Kidney glomerular epithelial cell (primary cell): ENCODE measurements at regions not wholly inside any gene's neighbourhood (a gene's known extent, or its start where the extent isn't known, plus 50 kb on each side); places are given as distances from the start of the nearest gene placed in this dataset.

Experiments used
- DNase-seq: peaks from one replicate; lab custom pipeline; 2025; lab: John Stamatoyannopoulos, UW

DNA sequence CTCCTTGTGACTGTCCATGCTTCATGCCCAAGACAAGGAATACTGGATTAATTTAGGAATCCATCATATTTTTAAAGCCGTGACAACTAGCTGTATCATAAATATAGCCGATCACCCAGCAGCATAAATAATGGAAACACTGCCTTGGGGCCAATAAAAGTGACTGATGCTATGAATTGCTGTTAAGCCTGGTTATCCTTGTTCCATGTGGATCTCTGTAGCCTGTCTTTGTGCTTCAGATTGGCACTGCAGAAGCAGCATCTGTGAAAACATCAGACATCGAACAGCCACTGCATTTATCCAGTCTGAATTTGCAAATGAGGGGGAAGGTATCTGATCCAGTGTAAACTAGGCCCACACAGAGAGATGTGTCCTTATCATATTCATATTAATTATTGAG lies 1181.8 kb downstream of the SORCS1 start:
- DNase-seq, result no peak

GRCh38 chr10:105981679-105982078 lies 1182.8 kb downstream of the SORCS1 start:
- DNase-seq, result no peak

DNA sequence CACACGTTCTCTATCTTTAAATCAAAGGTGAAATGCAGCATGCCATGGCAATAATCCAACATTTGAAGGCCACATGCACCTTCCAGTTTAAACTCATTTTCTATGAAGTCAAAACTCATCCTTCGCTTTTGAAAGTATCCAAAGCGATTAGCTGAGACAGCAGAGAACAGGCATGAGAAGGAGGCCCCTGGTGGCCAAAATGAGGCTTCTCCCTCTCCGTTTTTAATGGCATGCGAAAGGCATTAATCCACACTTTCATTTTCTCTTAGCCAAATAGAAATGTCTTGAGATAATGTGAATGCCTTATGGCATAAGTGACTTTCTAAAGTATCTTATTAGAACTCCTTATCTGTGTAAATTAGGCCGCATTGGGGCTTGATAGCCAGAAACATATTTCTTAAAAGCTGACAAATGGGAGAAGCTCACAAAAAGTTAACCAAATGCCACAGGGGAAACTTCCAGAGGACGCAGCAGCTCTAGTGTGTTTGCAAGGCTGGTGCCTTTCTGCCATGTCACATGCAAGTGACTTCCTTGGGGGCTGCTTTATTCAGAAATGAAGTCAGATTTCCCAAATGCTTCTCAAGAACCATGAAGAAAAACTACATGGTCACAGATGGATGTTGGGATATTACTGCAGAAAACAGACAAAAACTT lies 1189.6 kb downstream of the SORCS1 start:
- peak; percentile 26 for DNase-seq

GRCh38 chr10:105973902-105974301 lies 1190.6 kb downstream of the SORCS1 start:
- no peak for DNase-seq

GRCh38 chr10:105973360-105973759 lies 1191.1 kb downstream of the SORCS1 start:
- DNase-seq, result no peak

- DNase-seq, result no peak
Measured at GRCh38 chr10:105971460-105971859, 1193.0 kb downstream of the SORCS1 start.

- DNase-seq, result no peak
Measured at GRCh38 chr10:105969884-105970377, 1194.6 kb downstream of the SORCS1 start.

DNA sequence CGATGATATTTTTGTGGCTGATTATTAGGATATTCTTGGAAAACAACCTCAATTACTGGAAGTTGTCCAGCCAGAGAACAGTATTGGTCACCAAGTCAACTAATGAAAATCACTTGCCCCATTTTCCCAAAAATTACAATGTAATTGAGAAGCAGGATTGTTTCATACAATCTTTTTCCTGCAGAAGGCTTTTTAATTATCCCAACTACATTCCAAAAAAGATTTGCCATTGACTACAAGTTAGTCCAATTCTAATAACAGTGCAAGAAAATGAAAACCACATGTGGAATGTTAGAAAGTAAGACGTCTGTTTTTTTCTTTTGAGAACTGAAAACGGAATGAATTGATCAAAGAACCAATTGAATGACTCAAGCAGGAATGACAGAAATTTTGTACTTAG lies 1195.8 kb downstream of the SORCS1 start:
- no peak for DNase-seq

GRCh38 chr10:105967256-105967655 lies 1197.2 kb downstream of the SORCS1 start:
- DNase-seq, result no peak

DNA sequence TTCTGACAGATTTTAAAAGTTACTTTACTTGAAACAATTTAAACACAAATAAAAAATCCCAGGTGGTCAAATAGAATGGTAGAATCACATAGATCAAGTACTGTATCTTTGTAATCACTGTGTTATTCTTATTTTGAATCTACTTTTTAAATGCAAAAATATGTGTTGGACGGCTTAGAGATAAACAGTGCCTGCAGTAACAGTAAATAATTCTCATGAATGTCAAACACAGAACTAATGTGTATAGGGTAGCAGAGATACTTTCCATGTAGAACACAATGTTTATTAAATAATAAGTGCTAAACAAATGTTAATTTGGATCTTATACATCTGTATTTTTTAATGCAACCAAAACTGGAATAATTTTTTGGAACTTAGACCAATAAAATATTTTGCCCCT lies 1199.4 kb downstream of the SORCS1 start:
- DNase-seq, result no peak

GRCh38 chr10:105964009-105964408 lies 1200.5 kb downstream of the SORCS1 start:
- DNase-seq, result no peak

DNA sequence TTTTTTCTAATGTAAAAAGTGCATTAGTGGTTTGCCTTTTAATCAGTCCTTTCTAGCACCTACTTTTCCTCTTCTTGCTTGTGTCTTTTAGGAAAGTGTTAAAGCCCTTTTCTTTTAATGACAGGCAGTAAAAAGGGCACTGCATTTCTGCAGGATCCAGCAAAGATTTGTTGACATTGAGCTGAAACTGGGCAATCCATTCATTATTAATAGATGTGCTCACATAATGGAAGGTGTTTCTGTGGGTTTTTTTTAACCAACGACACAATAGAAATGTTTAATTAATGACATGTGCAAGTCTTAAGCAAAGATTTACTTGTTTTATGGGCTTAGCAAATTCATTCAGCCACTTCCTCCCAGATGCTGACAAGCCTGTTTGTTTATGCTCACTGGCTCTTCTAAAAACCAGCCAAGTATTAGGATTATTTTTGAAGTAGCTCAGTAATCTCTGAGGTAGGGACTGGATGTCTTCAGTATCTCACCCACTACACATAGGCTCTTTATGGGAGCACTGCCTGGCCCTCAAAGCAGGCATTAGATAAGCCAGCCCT lies 1201.1 kb downstream of the SORCS1 start:
- no peak for DNase-seq

- DNase-seq, result no peak
Measured at GRCh38 chr10:105956550-105956949, 1208.0 kb downstream of the SORCS1 start.

GRCh38 chr10:105953861-105954260 lies 1210.6 kb downstream of the SORCS1 start:
- DNase-seq, result no peak

DNA sequence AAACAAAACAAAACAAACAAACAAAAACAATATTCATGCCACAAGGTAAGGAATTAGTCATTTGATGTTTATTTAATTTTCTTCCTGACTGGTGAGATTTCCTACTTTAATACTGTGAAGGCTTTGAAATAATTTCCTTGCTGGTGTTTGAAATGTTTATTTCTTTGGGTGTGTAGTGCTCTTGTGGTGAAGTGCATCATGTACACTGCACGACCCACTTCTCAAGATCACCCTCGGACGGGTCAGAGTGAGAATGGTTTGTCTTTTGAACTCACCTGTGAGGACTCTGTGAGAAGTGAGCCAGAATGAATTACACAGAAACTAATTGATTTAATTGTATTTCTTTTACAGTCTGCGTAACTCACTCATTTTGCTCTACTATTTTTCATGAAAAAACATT lies 1211.5 kb downstream of the SORCS1 start:
- DNase-seq, result no peak

DNA sequence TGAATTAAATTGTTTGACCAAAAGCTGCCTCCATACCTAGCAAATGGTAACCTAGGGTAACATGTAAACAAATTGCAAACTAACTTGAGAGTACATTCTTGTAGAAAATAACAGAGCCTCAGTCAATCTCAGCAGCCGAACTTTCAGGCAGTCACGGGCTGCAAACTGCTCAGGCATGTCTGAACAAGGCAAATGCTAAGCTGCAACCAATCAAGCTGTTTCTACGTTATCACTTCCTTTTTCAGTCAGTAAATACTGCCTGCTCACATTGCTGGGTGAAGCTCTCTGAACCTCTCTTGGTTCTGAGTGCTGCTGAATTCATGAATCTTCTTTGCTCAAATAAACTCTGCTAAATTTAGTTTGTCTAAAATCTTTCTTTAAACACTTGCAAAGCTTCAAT lies 1212.4 kb downstream of the SORCS1 start:
- DNase-seq, result peak; percentile 43

DNA sequence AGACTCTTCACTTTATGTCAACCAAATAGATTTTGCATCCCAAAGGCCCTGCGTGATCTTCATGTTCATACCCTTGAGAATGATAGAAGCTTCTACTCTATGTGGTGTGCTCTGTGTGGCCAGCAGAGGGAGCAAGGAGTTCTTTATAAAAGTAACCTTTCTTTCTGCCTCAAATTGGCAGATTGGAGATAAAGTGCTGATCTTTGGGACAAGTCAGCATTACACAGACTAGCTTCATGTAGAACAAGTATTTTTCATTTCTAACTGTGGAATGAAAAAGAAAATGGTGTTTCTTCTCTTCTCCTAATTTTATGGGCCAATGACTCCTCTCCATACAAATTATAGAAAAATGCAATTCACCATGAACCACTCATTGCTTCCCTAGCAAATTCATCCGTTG lies 1214.1 kb downstream of the SORCS1 start:
- DNase-seq, result peak; percentile 38

GRCh38 chr10:105949721-105950120 lies 1214.8 kb downstream of the SORCS1 start:
- DNase-seq, result no peak

GRCh38 chr10:105925045-105925785 lies 1239.3 kb downstream of the SORCS1 start:
- DNase-seq, result no peak

DNA sequence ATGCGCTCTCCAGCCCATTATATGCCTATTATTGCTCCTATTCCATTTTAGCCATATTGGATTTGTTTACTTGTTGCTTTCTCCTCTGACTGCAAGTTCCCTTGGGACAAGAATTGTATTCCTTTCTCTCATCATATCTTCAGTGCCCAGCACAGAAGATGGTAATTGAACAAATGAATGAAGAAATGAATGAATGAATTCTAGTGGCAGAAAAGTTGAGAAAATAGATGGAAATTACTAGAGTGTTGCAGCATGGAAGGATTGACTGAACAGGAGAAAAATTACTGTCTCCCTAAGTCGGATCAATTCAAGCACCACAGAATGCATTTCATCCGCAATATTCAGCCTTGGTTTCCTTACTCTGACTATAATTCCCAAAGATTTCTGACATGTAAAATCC lies 1243.2 kb downstream of the SORCS1 start:
- no peak for DNase-seq

GRCh38 chr10:105914432-105914831 lies 1250.1 kb downstream of the SORCS1 start:
- DNase-seq, result no peak

DNA sequence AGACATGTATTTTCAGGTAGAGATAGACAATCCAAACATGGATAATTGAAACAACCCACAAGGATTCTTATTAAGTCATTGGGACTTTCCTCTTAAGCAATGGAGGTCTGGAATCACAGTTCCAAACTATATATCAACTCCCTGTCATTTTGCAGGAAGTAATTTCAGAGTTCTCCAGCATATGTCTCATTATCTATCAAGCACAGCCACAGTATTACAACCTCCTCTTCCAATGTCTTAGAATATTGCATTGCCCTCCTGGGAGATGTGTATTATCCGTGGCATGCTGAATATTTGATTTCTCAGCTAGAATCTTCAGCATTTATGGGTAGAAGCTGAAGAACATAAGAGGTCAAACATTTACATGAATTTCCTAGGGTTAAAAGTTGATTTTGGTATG lies 1255.8 kb downstream of the SORCS1 start:
- no peak for DNase-seq

GRCh38 chr10:105885495-105885894 lies 1244.4 kb downstream of the SORCS3 start:
- no peak for DNase-seq
